ENCODE measurements at regions not wholly inside any gene's neighbourhood (a gene's known extent, or its start where the extent isn't known, plus 50 kb on each side); places are given as distances from the start of the nearest gene placed in this dataset.
A peak's percentile ranks its signal among the peaks of the same experiment; 100 is the strongest.

GRCh38 chr14:29339494-29340172 lies 573.0 kb downstream of the FOXG1 start:
- no peaks in the 10 kb centered on the region for H3K27me3 ChIP-seq (ENCODE audit: control insufficient read depth in 2 of 2, insufficient read depth in 2 of 2, low read length in 2 of 2)
- H3K27me3 Mint-ChIP-seq (ENCODE audit: low read depth in 3 of 3): no peaks in the 10 kb centered on the region
- H3K9me3 Mint-ChIP-seq: peaks cover 0 to 5% (median 0%) of the 10 kb centered on the region in 7 donors
- H3K4me3 ChIP-seq (replicated peaks in 1 of 3; ENCODE audit: low read depth in 2 of 3, low read length in 3 of 3): no peak overlapping the region
- H3K79me2 ChIP-seq (ENCODE audit: insufficient read depth, low read length): no peaks in the 10 kb centered on the region
- no peak for DNase-seq
- WGBS (ENCODE audit: insufficient coverage): no CpG with 5 or more reads among the region's 3 CpGs
- no peaks in the 10 kb centered on the region for H3K9me3 ChIP-seq (replicated peaks in 1 of 2; ENCODE audit: control insufficient read depth in 1 of 2, insufficient read depth in 1 of 2, low read length in 2 of 2)
- no peaks in the 10 kb centered on the region for H3K36me3 ChIP-seq (replicated peaks in 1 of 2; ENCODE audit: control insufficient read depth in 1 of 2, insufficient read depth in 2 of 2, low read length in 2 of 2)
- TF ChIP-seq CTCF (IDR thresholded peaks at IDR 0.05): no peak
- no peaks in the 10 kb centered on the region for H4K20me1 ChIP-seq (ENCODE audit: insufficient read depth, low read length)
- H3K4me1 Mint-ChIP-seq: no peaks in the 10 kb centered on the region
- H3K27ac Mint-ChIP-seq: no peak overlapping the region
- H3K27ac ChIP-seq (ENCODE audit: low read depth in 1 of 2, low read length in 2 of 2): no peak overlapping the region
- H3K4me1 ChIP-seq (ENCODE audit: control insufficient read depth in 1 of 2, insufficient read depth in 2 of 2, low read length in 2 of 2): no peaks in the 10 kb centered on the region
- no peaks in the 10 kb centered on the region for H3K36me3 Mint-ChIP-seq
- H3K4me2 ChIP-seq (replicated peaks; ENCODE audit: extremely low read depth, low read length, poor library complexity, severe bottlenecking): no peak overlapping the region
- intact Hi-C loops (cut with micrococcal nuclease): no loop called here
- H2AFZ ChIP-seq (ENCODE audit: insufficient read depth, low read depth, low read length, poor library complexity, severe bottlenecking): no peak overlapping the region
- no peak overlapping the region for H3K4me3 Mint-ChIP-seq
- no peak overlapping the region for H3K9ac ChIP-seq (ENCODE audit: insufficient read depth, low read length, poor library complexity, severe bottlenecking)

GRCh38 chr14:29348504-29348903 lies 579.1 kb downstream of the PRKD1 start:
- intact Hi-C loops (cut with micrococcal nuclease): no loop called here
- Mint-ChIP-seq H3K4me1 (no peaks in the 10 kb centered on the region), H3K36me3 (no peaks in the 10 kb centered on the region), H3K4me3 (no peak overlapping the region), H3K27me3 (ENCODE audit: low read depth in 3 of 3) (no peaks in the 10 kb centered on the region), H3K9me3 (no peaks in the 10 kb centered on the region), H3K27ac (peak overlapping the region in 1 of 7 donors; percentile 28)
- TF ChIP-seq CTCF (IDR thresholded peaks at IDR 0.05): no peak
- H3K27me3 ChIP-seq (ENCODE audit: control insufficient read depth in 2 of 2, insufficient read depth in 2 of 2, low read length in 2 of 2): no peaks in the 10 kb centered on the region
- H3K4me2 ChIP-seq (replicated peaks; ENCODE audit: extremely low read depth, low read length, poor library complexity, severe bottlenecking): no peak overlapping the region
- no CpG with 5 or more reads among the region's 1 CpG for WGBS (ENCODE audit: insufficient coverage)
- no peaks in the 10 kb centered on the region for H3K36me3 ChIP-seq (replicated peaks in 1 of 2; ENCODE audit: control insufficient read depth in 1 of 2, insufficient read depth in 2 of 2, low read length in 2 of 2)
- H3K79me2 ChIP-seq (ENCODE audit: insufficient read depth, low read length): no peaks in the 10 kb centered on the region
- no peaks in the 10 kb centered on the region for H3K4me1 ChIP-seq (ENCODE audit: control insufficient read depth in 1 of 2, insufficient read depth in 2 of 2, low read length in 2 of 2)
- H2AFZ ChIP-seq (ENCODE audit: insufficient read depth, low read depth, low read length, poor library complexity, severe bottlenecking): no peak overlapping the region
- H3K27ac ChIP-seq (ENCODE audit: low read depth in 1 of 2, low read length in 2 of 2): no peak overlapping the region
- no peak overlapping the region for H3K9ac ChIP-seq (ENCODE audit: insufficient read depth, low read length, poor library complexity, severe bottlenecking)
- H3K4me3 ChIP-seq (replicated peaks in 1 of 3; ENCODE audit: low read depth in 2 of 3, low read length in 3 of 3): no peak overlapping the region
- no peaks in the 10 kb centered on the region for H4K20me1 ChIP-seq (ENCODE audit: insufficient read depth, low read length)
- no peaks in the 10 kb centered on the region for H3K9me3 ChIP-seq (replicated peaks in 1 of 2; ENCODE audit: control insufficient read depth in 1 of 2, insufficient read depth in 1 of 2, low read length in 2 of 2)
- DNase-seq: no peak
